Tibial nerve (tissue), 4 donors: ENCODE measurements at regions not wholly inside any gene's neighbourhood (a gene's known extent, or its start where the extent isn't known, plus 50 kb on each side); places are given as distances from the start of the nearest gene placed in this dataset.

Experiments
- DNase-seq, 2 donors: peaks; one replicate each; pipeline ENCODE4 v3.0.0-alpha.2; 2019; ENCODE audit warnings: low spot score in 2 of 2
- H3K27ac ChIP-seq, 4 donors: fragments of 200-600 bp; sonication (generic) in 3 of 4; one replicate each; pipeline ENCODE4 v1.5.1; 2017 to 2019; ENCODE audit warnings: mild to moderate bottlenecking in 1 of 4
- H3K27me3 ChIP-seq, 2 donors: fragments of 200-600 bp; sonication (generic) in 1 of 2; one replicate each; pipeline versions ENCODE4 v1.5.1 to v1.6.0; 2017 to 2019
- H3K36me3 ChIP-seq, 3 donors: fragments of 200-600 bp; sonication (generic); one replicate each; pipeline ENCODE4 v1.5.1; 2018 to 2019
- H3K4me1 ChIP-seq, 4 donors: fragments of 200-600 bp; sonication (generic) in 3 of 4; one replicate each; pipeline ENCODE4 v1.5.1; 2017 to 2019
- H3K4me3 ChIP-seq, 4 donors: fragments of 200-600 bp; sonication (generic) in 3 of 4; one replicate each; pipeline ENCODE4 v1.5.1; 2017 to 2019; ENCODE audit warnings: mild to moderate bottlenecking in 1 of 4, moderate library complexity in 1 of 4
- H3K9me3 ChIP-seq, 4 donors: fragments of 200-600 bp; sonication (generic) in 3 of 4; one replicate each; pipeline ENCODE4 v1.5.1; 2017 to 2019
- CTCF ChIP-seq, 5 experiments: fragments of 200-600 bp in 3 of 5; fragments of 450-650 bp in 2 of 5; sonication (generic) in 3 of 5; IDR thresholded peaks; one replicate each; pipeline ENCODE4 v1.5.1; 2016 to 2019; ENCODE audit warnings: antibody characterized with exemption in 5 of 5, mild to moderate bottlenecking in 3 of 5, moderate library complexity in 2 of 5
- EP300 ChIP-seq, 2 donors: sonication (generic); formaldehyde crosslinking; IDR thresholded peaks; one replicate each; pipeline ENCODE4 v1.6.1; 2017; ENCODE audit warnings: antibody characterized with exemption in 2 of 2, mild to moderate bottlenecking in 1 of 2
- POLR2A ChIP-seq, 2 donors: fragments of 450-650 bp; IDR thresholded peaks; one replicate each; pipeline ENCODE4 v1.6.1; 2017; ENCODE audit warnings: antibody characterized with exemption in 2 of 2, mild to moderate bottlenecking in 2 of 2, moderate library complexity in 2 of 2
- WGBS, 2 donors: methylation state at CpG; one replicate each; pipeline ENCODE4 v1.1.5; 2018; 5-methylcytosine and 5-hydroxymethylcytosine counted together

- Histone ChIP-seq H3K27me3 (no peaks in the 10 kb centered on the region), H3K36me3 (no peaks in the 10 kb centered on the region), H3K27ac (no peak overlapping the region), H3K4me1 (no peaks in the 10 kb centered on the region), H3K9me3 (peaks cover 0 to 54% (median 2%) of the 10 kb centered on the region in 4 donors), H3K4me3 (no peak overlapping the region)
- no peak for DNase-seq
- TF ChIP-seq CTCF (IDR thresholded peaks at IDR 0.05) (no peak), EP300 (IDR thresholded peaks at IDR 0.05) (no peak), POLR2A (IDR thresholded peaks at IDR 0.05) (no peak)
These were observed 186.3 kb upstream of the SYNCRIP start for GRCh38 chr6:85828973-85829372.

GRCh38 chr6:85826997-85827396 is 184.3 kb upstream of the SYNCRIP start:
- H3K9me3 ChIP-seq = peaks cover 0 to 64% (median 2%) of the 10 kb centered on the region in 4 donors

GRCh38 chr6:85824329-85824728 is 181.6 kb upstream of the SYNCRIP start:
- DNase-seq = no peak
- peaks cover 0 to 82% (median 2%) of the 10 kb centered on the region in 4 donors for H3K9me3 ChIP-seq
- 63 to 82% methylated on average over 1 of the region's 1 CpG for WGBS, 2 donors

More at GRCh38 chr6:85826997-85827396, 184.3 kb upstream of the SYNCRIP start:
- WGBS, 2 donors = 100% methylated on average over 1 of the region's 1 CpG; no CpG with 5 or more reads in 1 of the 2 donors
- DNase-seq = no peak
- Histone ChIP-seq H3K27ac (no peak overlapping the region), H3K36me3 (no peaks in the 10 kb centered on the region), H3K4me1 (no peaks in the 10 kb centered on the region), H3K27me3 (no peaks in the 10 kb centered on the region), H3K4me3 (no peak overlapping the region)
- TF ChIP-seq CTCF (IDR thresholded peaks at IDR 0.05) = no peak
- no peak for TF ChIP-seq EP300 (IDR thresholded peaks at IDR 0.05)
- TF ChIP-seq POLR2A (IDR thresholded peaks at IDR 0.05) = no peak

GRCh38 chr6:85810558-85810957 is 167.9 kb upstream of the SYNCRIP start:
- Histone ChIP-seq H3K27me3 (no peaks in the 10 kb centered on the region), H3K36me3 (no peaks in the 10 kb centered on the region), H3K27ac (no peak overlapping the region), H3K4me3 (no peak overlapping the region), H3K9me3 (peaks cover 0 to 35% (median 0%) of the 10 kb centered on the region in 4 donors), H3K4me1 (no peaks in the 10 kb centered on the region)
- TF ChIP-seq CTCF (IDR thresholded peaks at IDR 0.05) (no peak), EP300 (IDR thresholded peaks at IDR 0.05) (no peak), POLR2A (IDR thresholded peaks at IDR 0.05) (no peak)
- DNase-seq = no peak
- WGBS, 2 donors = 62 to 63% methylated on average over 1 of the region's 1 CpG

More at GRCh38 chr6:85824329-85824728, 181.6 kb upstream of the SYNCRIP start:
- no peaks in the 10 kb centered on the region for H3K27me3 ChIP-seq
- H3K4me3 ChIP-seq = no peak overlapping the region
- H3K36me3 ChIP-seq = no peaks in the 10 kb centered on the region
- TF ChIP-seq CTCF (IDR thresholded peaks at IDR 0.05) (no peak), EP300 (IDR thresholded peaks at IDR 0.05) (no peak), POLR2A (IDR thresholded peaks at IDR 0.05) (no peak)
- H3K27ac ChIP-seq = no peak overlapping the region
- no peaks in the 10 kb centered on the region for H3K4me1 ChIP-seq

GRCh38 chr6:85803721-85804120 is 161.0 kb upstream of the SYNCRIP start:
- no peak for DNase-seq
- 42 to 56% methylated on average over 1 of the region's 1 CpG for WGBS, 2 donors
- TF ChIP-seq POLR2A (IDR thresholded peaks at IDR 0.05) (no peak), EP300 (IDR thresholded peaks at IDR 0.05) (no peak), CTCF (IDR thresholded peaks at IDR 0.05) (no peak)

More at GRCh38 chr6:85803721-85804120, 161.0 kb upstream of the SYNCRIP start:
- Histone ChIP-seq H3K4me3 (no peak overlapping the region), H3K27me3 (no peaks in the 10 kb centered on the region), H3K9me3 (peaks cover 0 to 11% (median 0%) of the 10 kb centered on the region in 4 donors), H3K4me1 (no peaks in the 10 kb centered on the region), H3K36me3 (no peaks in the 10 kb centered on the region), H3K27ac (no peak overlapping the region)
